ENCODE measurements at regions not wholly inside any gene's neighbourhood (a gene's known extent, or its start where the extent isn't known, plus 50 kb on each side); places are given as distances from the start of the nearest gene placed in this dataset.

- no peak for DNase-seq
These were observed 217.3 kb downstream of the TTC32 start for GRCh38 chr2:19684516-19684915.

- DNase-seq = no peak
These were observed 218.2 kb downstream of the TTC32 start for GRCh38 chr2:19683556-19683955.

GRCh38 chr2:19682493-19682892, 219.3 kb downstream of the TTC32 start:
- no peak for DNase-seq

GRCh38 chr2:19677825-19678518, 223.8 kb downstream of the TTC32 start:
- peak in 1 of 56 donors; percentile 7 for DNase-seq

- no peak for DNase-seq
These were observed 224.5 kb downstream of the TTC32 start for GRCh38 chr2:19677215-19677777.

- DNase-seq = no peak
These were observed 225.0 kb downstream of the TTC32 start for GRCh38 chr2:19676770-19677169.

GRCh38 chr2:19675856-19676460, 225.8 kb downstream of the TTC32 start:
- DNase-seq = no peak

GRCh38 chr2:19675003-19675629, 226.7 kb downstream of the TTC32 start:
- no peak for DNase-seq

GRCh38 chr2:19674051-19675002, 227.5 kb downstream of the TTC32 start:
- no peak for DNase-seq

- no peak for DNase-seq
These were observed 228.5 kb downstream of the TTC32 start for GRCh38 chr2:19673213-19673791.

- DNase-seq = no peak
These were observed 229.9 kb downstream of the TTC32 start for GRCh38 chr2:19671916-19672315.

GRCh38 chr2:19671311-19671710, 230.5 kb downstream of the TTC32 start:
- no peak for DNase-seq

- no peak for DNase-seq
These were observed 231.5 kb downstream of the TTC32 start for GRCh38 chr2:19670303-19670702.

- no peak for DNase-seq
These were observed 232.2 kb downstream of the TTC32 start for GRCh38 chr2:19669559-19669958.

- no peak for DNase-seq
These were observed 232.7 kb downstream of the TTC32 start for GRCh38 chr2:19669126-19669525.

GRCh38 chr2:19667536-19667949, 234.2 kb downstream of the TTC32 start:
- DNase-seq = no peak

- no peak for DNase-seq
These were observed 234.7 kb downstream of the TTC32 start for GRCh38 chr2:19667085-19667484.

GRCh38 chr2:19664646-19665045, 237.1 kb downstream of the TTC32 start:
- DNase-seq = no peak

- DNase-seq = no peak
These were observed 242.6 kb downstream of the TTC32 start for GRCh38 chr2:19659024-19659792.

- no peak for DNase-seq
These were observed 245.8 kb downstream of the TTC32 start for GRCh38 chr2:19656011-19656410.

Measured in amygdala (tissue), 56 donors.